HG03039 (cell line): ENCODE measurements at regions not wholly inside any gene's neighbourhood (a gene's known extent, or its start where the extent isn't known, plus 50 kb on each side); places are given as distances from the start of the nearest gene placed in this dataset.

Experiments
- ATAC-seq: cut with Tn5 transposase; IDR thresholded peaks from one replicate; pipeline ENCODE4 v1.9.1; 2021; ENCODE audit warnings: mild to moderate bottlenecking, moderate library complexity; ENCODE audit not compliant: unreplicated experiment

- ATAC-seq, result no peak
Observed at GRCh38 chr18:79608999-79609461, 70.6 kb upstream of the CTDP1 start.

DNA sequence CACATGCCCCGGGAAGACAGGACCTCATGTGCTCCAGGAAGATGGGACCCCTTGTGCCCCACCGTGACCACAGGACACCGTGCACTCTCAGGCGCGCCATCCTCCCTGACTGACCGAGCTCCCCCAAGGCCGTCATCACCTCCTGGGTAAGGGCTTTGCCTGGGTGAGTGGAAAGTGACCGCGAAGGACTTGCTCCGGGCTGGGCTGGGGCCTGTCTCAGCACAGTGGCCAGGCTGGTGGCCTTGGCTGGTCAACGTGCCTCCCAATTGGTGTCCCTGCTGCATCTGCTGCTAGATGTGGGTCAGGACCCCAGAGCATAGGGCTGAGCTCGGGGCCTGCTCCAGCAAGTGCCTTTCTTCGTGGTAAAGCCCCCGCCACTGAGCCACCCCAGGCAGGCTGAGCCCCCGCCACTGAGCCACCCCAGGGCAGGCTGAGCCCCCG lies 69.7 kb upstream of the CTDP1 start:
- ATAC-seq, result no peak

GRCh38 chr18:79610461-79611039 lies 69.1 kb upstream of the CTDP1 start:
- no peak for ATAC-seq

- no peak for ATAC-seq
Observed at GRCh38 chr18:79611040-79611681, 68.4 kb upstream of the CTDP1 start.

GRCh38 chr18:79612291-79613108 lies 67.1 kb upstream of the CTDP1 start:
- ATAC-seq, result no peak

- ATAC-seq, result no peak
Observed at GRCh38 chr18:79613186-79613931, 66.2 kb upstream of the CTDP1 start.

DNA sequence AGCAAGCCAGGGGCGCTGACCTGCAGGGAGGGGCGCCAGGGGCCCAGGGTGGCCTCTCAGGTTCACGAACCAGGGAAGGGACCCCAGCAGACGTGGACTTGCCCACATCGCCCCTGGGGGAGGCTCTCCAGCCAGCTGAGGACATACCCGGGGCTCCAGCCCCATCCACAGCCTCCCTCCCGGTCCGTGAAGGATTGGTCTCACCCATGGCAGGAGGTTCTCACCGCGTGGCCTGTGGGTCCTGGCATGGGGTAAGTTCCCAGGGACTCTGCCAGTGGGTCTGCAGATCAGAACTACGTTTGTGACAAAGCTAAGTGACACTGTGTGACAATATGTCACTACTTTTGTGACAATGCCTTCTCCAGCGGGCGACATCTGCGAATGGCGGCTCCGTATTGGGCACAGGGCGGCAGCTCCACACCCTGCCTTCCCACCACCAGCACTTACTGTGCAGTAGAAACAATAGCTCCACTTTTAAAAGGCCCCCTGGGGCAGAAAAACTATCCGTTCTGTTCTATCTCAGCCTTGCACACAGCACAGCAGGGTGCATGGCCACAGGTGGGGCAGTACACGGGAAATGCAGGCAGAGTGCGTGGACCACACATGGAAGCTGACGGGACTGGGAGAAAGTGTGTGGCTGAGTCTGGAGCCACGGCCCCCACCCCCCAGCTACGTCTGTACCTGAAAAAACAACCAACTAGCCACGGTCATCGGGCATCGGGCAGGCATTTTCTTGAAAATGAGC lies 65.2 kb upstream of the CTDP1 start:
- no peak for ATAC-seq

- no peak for ATAC-seq
Observed at GRCh38 chr18:79615091-79615490, 64.5 kb upstream of the CTDP1 start.

DNA sequence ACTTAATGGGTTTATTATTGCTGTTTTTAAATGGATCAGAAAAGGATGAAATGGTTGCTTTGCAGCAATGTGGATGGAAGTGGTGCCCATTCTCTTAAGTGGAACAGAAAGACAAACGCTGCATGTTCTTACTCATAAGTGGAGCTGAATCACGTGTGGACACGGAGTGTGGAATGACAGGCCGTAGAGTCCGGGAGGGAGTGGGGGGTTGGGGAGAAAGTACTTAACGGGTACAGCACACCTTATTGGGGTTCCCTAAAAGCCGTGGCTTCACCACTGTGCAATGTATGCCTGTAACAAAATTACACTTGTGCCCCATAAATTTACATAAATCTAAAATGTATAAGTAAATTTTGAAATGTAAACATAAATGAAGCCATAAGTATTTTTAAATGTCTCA lies 64.0 kb upstream of the CTDP1 start:
- ATAC-seq, result no peak

DNA sequence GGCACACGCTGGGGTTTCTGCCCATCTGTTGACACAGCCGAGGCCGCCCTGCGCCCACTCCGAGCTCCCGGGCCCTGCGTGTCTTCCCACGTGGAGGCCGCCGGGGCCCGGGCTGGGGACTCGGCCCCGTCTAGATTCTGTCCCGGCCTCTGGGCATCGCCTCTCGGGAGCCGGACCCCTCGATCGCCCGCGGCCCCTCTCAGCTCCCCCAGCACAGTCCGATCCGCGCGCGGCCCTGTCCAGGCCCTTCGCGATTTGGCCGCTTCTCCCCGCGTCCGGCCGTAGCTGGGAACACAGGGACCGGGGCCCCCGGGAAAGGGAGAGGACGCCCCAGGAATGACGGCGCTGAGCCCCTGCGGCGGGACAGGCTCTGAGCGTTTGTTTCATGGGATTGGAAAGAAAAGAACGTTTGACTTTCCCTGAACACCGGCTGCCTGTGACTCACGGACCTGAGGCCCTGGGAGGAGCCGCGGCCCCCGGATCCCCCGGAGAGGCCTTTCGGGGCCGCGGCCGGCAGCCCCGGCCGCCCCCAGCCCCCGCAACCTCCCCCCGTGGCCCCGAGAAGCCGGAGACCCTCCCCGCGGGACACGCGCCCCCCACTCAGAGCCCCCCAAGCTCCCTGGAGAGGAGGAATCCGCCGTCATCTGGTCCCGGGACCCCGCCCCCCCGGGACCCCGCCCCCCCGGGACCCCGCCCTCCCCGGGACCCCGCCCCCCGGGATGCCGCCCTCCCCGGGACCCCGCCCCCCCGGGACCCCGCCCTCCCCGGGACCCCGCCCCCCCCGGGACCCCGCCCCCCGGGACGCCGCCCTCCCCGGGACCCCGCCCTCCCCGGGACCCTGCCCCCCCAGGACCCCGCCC lies 62.7 kb upstream of the CTDP1 start:
- ATAC-seq, result no peak

DNA sequence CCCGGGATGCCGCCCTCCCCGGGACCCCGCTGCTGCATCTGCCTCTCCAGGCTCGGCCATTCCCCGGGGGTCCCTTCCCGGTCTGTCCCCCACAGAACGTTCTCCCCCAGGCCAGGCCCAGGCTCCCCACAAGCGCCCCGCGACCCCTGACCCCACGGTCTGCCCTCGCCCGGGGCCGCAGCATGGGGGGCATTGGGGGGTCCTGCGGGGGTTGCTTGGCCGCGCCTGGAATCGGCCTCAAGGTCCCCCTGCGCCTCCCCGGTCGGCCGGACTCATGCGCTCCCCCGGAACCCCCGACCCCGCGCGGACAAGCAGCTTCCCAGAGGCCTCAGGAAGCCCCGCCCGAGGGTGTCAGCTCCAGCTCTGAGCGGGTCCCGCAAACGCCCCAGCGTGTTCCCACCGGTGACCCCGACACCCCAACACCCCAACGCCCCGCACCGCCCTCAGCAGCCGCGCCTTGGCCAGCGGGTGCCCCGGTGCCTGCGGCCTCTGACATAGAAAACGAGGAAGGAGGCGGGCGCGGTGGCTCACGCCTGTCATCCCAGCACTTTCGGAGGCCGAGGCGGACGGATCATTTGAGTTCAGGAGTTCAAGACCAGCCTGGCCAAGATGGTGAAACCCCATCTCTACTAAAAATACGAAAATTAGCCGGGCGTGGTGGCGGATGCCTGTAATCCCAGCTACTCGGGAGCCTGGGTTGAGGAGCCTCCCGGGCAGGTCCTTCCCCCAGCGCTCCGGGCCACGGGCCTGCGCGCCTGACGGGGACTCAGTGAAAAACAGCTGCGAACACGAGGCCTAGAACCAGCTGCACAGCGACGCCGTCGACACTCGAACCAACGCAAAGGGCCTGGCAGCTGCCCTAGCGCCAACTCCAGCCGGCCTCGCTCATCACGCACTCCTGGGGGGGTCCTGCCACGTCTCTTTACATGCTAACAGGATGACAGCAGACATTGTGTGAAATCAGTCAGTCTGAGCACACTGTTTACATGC lies 61.8 kb upstream of the CTDP1 start:
- ATAC-seq, result no peak

DNA sequence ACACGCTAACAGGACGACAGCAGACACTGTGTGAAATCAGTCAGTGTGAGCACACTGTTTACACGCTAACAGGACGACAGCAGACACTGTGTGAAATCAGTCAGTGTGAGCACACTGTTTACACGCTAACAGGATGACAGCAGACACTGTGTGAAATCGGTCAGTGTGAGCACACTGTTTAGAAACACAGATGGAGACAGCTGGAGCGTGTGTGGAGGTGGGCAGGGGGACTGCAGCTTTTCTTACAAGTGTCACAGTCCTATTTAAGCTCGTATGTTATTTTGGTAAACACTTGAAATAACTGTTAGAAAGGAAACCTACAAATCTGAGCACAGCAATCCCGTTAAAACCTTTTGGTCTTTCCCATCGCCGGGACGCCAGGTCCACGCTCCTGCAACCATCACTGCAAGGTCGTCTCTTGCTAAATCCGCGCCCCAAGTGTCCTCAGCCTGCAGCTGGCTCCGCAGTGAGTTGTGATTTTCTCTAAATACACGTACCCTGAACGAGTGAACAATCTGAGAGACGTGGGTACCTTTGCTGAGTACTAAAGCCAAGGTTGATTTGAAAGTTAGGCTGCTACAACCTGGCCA lies 58.9 kb upstream of the CTDP1 start:
- ATAC-seq, result no peak

- no peak for ATAC-seq
Observed at GRCh38 chr18:79621501-79621900, 58.1 kb upstream of the CTDP1 start.

GRCh38 chr18:79622004-79622403 lies 57.6 kb upstream of the CTDP1 start:
- ATAC-seq, result no peak

GRCh38 chr18:79624356-79625170 lies 55.0 kb upstream of the CTDP1 start:
- no peak for ATAC-seq

DNA sequence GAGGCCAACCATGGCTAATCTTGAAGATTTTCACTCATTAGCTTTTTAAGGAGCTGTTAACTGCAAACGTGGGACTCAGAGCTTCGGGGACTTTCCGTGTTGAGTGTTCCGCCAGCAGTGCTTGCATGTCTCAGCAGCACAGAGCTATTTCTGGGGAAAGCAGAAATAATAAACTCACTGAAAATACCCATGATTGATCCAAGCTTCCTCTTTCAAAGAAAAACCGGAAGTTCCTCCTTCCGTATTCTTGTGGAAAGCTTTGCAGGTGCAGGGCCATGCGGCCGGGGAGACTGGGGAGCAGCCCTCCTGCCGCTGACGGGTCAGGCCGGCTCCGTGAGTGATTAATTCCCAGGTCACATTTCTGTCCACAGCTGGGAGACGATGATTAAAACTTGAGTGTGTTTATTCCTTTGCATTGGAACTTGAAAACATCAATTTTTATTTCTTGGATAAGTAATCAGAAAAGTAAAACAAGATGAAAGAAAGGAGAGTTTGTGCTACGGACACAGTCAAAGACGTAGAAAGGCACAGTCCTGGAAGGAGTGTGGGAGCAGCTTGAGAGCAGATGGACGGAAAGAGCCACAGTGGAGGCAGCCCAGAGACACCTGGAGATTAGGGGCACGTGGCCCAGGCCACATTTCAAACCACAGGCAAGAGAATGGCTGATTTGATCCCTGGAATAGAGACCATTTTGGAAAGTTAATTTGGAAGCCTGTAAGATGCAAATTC lies 54.2 kb upstream of the CTDP1 start:
- peak; percentile 83 for ATAC-seq
